HEK293 (cell line): ENCODE measurements at regions not wholly inside any gene's neighbourhood (a gene's known extent, or its start where the extent isn't known, plus 50 kb on each side); places are given as distances from the start of the nearest gene placed in this dataset.

Source experiments
- CTCF ChIA-PET: fragments of 350-600 bp; formaldehyde crosslinking; extraction: SDS; loops from one replicate; lab custom pipeline; 2021; ENCODE audit warnings: antibody characterized with exemption; lab: Yijun Ruan, JAX
- POLR2A ChIA-PET: fragments of 300-600 bp; formaldehyde crosslinking; extraction: SDS; loops from one replicate; lab custom pipeline; 2020; ENCODE audit warnings: antibody characterized with exemption, inconsistent platforms; lab: Yijun Ruan, JAX
- H3K27ac ChIP-seq: fragments of 200-500 bp; sonication (Bioruptor generic); 2 replicates; pipeline ENCODE4 v1.5.1; 2014; ENCODE audit warnings: low read depth, low read length, control low read depth, inconsistent platforms; ENCODE audit errors: extremely low read depth
- H3K36me3 ChIP-seq, 2 experiments: fragments of 200-500 bp in 1 of 2; sonication (Bioruptor generic) in 1 of 2; 1 replicate in 1 of 2; 2 replicates in 1 of 2; pipeline ENCODE4 v1.5.1; 2014 to 2017; ENCODE audit warnings: inconsistent platforms in 2 of 2, low read length in 2 of 2; ENCODE audit not compliant: control insufficient read depth in 2 of 2, insufficient read depth in 1 of 2
- H3K4me1 ChIP-seq: fragments of 200-500 bp; sonication (Bioruptor generic); 2 replicates; pipeline ENCODE4 v1.5.1; 2014; ENCODE audit warnings: mild to moderate bottlenecking, low read length, inconsistent platforms; ENCODE audit not compliant: control insufficient read depth, insufficient read depth
- H3K4me3 ChIP-seq: 2 replicates; pipeline ENCODE4 v1.5.1; 2011; ENCODE audit warnings: low read depth, mild to moderate bottlenecking, control low read depth, low read length, moderate library complexity
- H3K9me3 ChIP-seq: fragments of 200-500 bp; sonication (Bioruptor generic); 2 replicates; pipeline ENCODE4 v1.5.1; 2014; ENCODE audit warnings: low read depth, low read length, inconsistent platforms; ENCODE audit not compliant: control insufficient read depth, insufficient read depth
- AEBP2 ChIP-seq: fragments of 450-650 bp; formaldehyde crosslinking; IDR thresholded peaks from 2 replicates; pipeline ENCODE4 v1.5.1; 2016; ENCODE audit warnings: missing biosample characterization, missing genetic modification characterization, borderline replicate concordance
- BCL6B ChIP-seq: fragments of 450-650 bp; formaldehyde crosslinking; IDR thresholded peaks from 2 replicates; pipeline ENCODE4 v1.5.1; 2017; ENCODE audit warnings: missing biosample characterization, missing genetic modification characterization
- GLI2 ChIP-seq: fragments of 450-650 bp; formaldehyde crosslinking; IDR thresholded peaks from 2 replicates; pipeline ENCODE4; 2017; ENCODE audit warnings: missing biosample characterization, missing genetic modification characterization, low read depth, borderline replicate concordance
- INSM2 ChIP-seq: fragments of 450-650 bp; formaldehyde crosslinking; IDR thresholded peaks from 2 replicates; pipeline ENCODE4 v1.5.1; 2016; ENCODE audit warnings: missing biosample characterization, missing genetic modification characterization
- TRIM28 ChIP-seq: IDR thresholded peaks from 2 replicates; pipeline ENCODE4 v1.6.1; 2011; ENCODE audit warnings: low read length, control low read depth, borderline replicate concordance
- YY2 ChIP-seq: fragments of 450-650 bp; formaldehyde crosslinking; IDR thresholded peaks from 2 replicates; pipeline ENCODE4 v1.5.1; 2016; ENCODE audit warnings: missing biosample characterization, missing genetic modification characterization
- ZEB2 ChIP-seq: fragments of 450-650 bp; formaldehyde crosslinking; IDR thresholded peaks from 2 replicates; pipeline ENCODE4 v1.5.1; 2016; ENCODE audit warnings: missing biosample characterization, missing genetic modification characterization
- ZIC2 ChIP-seq: fragments of 450-650 bp; formaldehyde crosslinking; IDR thresholded peaks from 2 replicates; pipeline ENCODE4 v1.5.1; 2016; ENCODE audit warnings: missing biosample characterization, missing genetic modification characterization
- ZNF114 ChIP-seq: fragments of 450-650 bp; formaldehyde crosslinking; IDR thresholded peaks from 2 replicates; pipeline ENCODE4 v1.5.0; 2017; ENCODE audit warnings: missing biosample characterization, missing genetic modification characterization
- ZNF174 ChIP-seq: fragments of 450-650 bp; formaldehyde crosslinking; IDR thresholded peaks from 2 replicates; pipeline ENCODE4 v1.5.0; 2017; ENCODE audit warnings: missing biosample characterization, mild to moderate bottlenecking, missing genetic modification characterization
- ZNF184 ChIP-seq: fragments of 450-650 bp; IDR thresholded peaks from 2 replicates; pipeline ENCODE4 v1.5.1; 2018; ENCODE audit warnings: missing biosample characterization, mild to moderate bottlenecking, missing genetic modification characterization
- ZNF2 ChIP-seq: fragments of 450-650 bp; formaldehyde crosslinking; IDR thresholded peaks from 2 replicates; pipeline ENCODE4 v1.5.1; 2016; ENCODE audit warnings: missing biosample characterization, missing genetic modification characterization
- ZNF223 ChIP-seq: fragments of 450-650 bp; formaldehyde crosslinking; IDR thresholded peaks from 2 replicates; pipeline ENCODE4 v1.5.1; 2016; ENCODE audit warnings: missing biosample characterization, missing genetic modification characterization
- ZNF24 ChIP-seq: fragments of 450-650 bp; formaldehyde crosslinking; IDR thresholded peaks from 2 replicates; pipeline ENCODE4 v1.5.1; 2016; ENCODE audit warnings: missing biosample characterization, missing genetic modification characterization
- ZNF26 ChIP-seq: fragments of 450-650 bp; formaldehyde crosslinking; IDR thresholded peaks from 2 replicates; pipeline ENCODE4 v1.5.1; 2016; ENCODE audit warnings: missing biosample characterization, missing genetic modification characterization
- ZNF37A ChIP-seq: fragments of 450-650 bp; IDR thresholded peaks from 2 replicates; pipeline ENCODE4 v1.5.1; 2018; ENCODE audit warnings: missing biosample characterization, missing genetic modification characterization
- ZNF416 ChIP-seq: fragments of 450-650 bp; formaldehyde crosslinking; IDR thresholded peaks from 2 replicates; pipeline ENCODE4 v1.5.1; 2016; ENCODE audit warnings: missing biosample characterization, missing genetic modification characterization
- ZNF501 ChIP-seq: fragments of 450-650 bp; formaldehyde crosslinking; IDR thresholded peaks from 2 replicates; pipeline ENCODE4 v1.5.1; 2016; ENCODE audit warnings: missing biosample characterization, missing genetic modification characterization
- ZNF548 ChIP-seq: fragments of 450-650 bp; formaldehyde crosslinking; IDR thresholded peaks from 2 replicates; pipeline ENCODE4 v1.5.1; 2016; ENCODE audit warnings: missing biosample characterization, missing genetic modification characterization
- ZNF561 ChIP-seq: fragments of 450-650 bp; IDR thresholded peaks from 2 replicates; pipeline ENCODE4 v1.5.1; 2018; ENCODE audit warnings: missing biosample characterization, missing genetic modification characterization, borderline replicate concordance
- ZNF639 ChIP-seq: fragments of 450-650 bp; formaldehyde crosslinking; IDR thresholded peaks from 2 replicates; pipeline ENCODE4 v1.5.1; 2016; ENCODE audit warnings: missing biosample characterization, missing genetic modification characterization
- ZNF830 ChIP-seq: fragments of 450-650 bp; IDR thresholded peaks from 2 replicates; pipeline ENCODE4 v1.5.0; 2018; ENCODE audit warnings: missing biosample characterization, missing genetic modification characterization, low read depth, mild to moderate bottlenecking, moderate library complexity

GRCh38 chr11:112715056-112715455 is 246.2 kb upstream of the NCAM1 start (continued):
- TF ChIP-seq ZIC2 (tag by site-specific recombination) (no peak), INSM2 (tag by site-specific recombination) (no peak), ZNF114 (no peak), ZEB2 (no peak)

- CTCF ChIA-PET: no interaction called here
- POLR2A ChIA-PET: no interaction called here
- H3K36me3 ChIP-seq: no peaks in the 10 kb centered on the region
- H3K4me3 ChIP-seq: no peak overlapping the region
- no peak for TF ChIP-seq ZNF26 (tag by site-specific recombination)
- TF ChIP-seq YY2 (tag by site-specific recombination): no peak
- TF ChIP-seq ZNF223: no peak
- TF ChIP-seq ZNF639: no peak
- TF ChIP-seq BCL6B (tag by site-specific recombination): no peak
- TF ChIP-seq ZNF830: no peak
- no peak for TF ChIP-seq ZNF24
- TF ChIP-seq ZNF37A (tag by site-specific recombination): no peak
- TF ChIP-seq ZNF501: no peak
- no peak for TF ChIP-seq ZNF561 (tag by site-specific recombination)
- no peak for TF ChIP-seq TRIM28
- TF ChIP-seq GLI2 (tag by site-specific recombination): no peak
- no peak for TF ChIP-seq ZNF184 (tag by site-specific recombination)
- no peak for TF ChIP-seq ZNF416 (tag by site-specific recombination)
- TF ChIP-seq ZNF174 (tag by site-specific recombination): no peak
- TF ChIP-seq AEBP2 (tag by site-specific recombination): no peak
- TF ChIP-seq ZNF2 (tag by site-specific recombination): no peak
- no peak for TF ChIP-seq ZNF548
- H3K27ac ChIP-seq: no peak overlapping the region
- no peaks in the 10 kb centered on the region for H3K9me3 ChIP-seq
- no peaks in the 10 kb centered on the region for H3K4me1 ChIP-seq
These were observed 242.7 kb upstream of the NCAM1 start for GRCh38 chr11:112718483-112718882.
